ENCODE measurements at regions not wholly inside any gene's neighbourhood (a gene's known extent, or its start where the extent isn't known, plus 50 kb on each side); places are given as distances from the start of the nearest gene placed in this dataset.

DNA sequence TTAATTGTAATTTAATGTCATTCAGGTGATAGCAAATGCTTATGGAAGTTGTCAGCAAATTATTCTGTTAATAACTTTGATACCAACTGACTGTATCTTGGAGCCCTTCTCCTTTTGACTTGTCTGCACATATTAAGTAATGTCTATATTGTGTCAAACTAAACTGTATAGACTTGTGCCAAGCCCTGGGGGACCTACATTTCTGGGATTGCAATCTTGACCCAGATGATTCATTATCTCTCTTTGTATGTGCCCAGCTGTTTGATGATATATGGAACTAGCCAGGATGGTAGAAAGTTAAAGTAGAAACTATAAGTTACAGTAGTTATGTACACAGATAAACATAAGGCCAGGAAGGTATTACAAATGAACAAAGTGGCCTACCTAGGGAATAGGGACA, 402.8 kb upstream of the RARB start:
- TF ChIP-seq, protein P1, sequence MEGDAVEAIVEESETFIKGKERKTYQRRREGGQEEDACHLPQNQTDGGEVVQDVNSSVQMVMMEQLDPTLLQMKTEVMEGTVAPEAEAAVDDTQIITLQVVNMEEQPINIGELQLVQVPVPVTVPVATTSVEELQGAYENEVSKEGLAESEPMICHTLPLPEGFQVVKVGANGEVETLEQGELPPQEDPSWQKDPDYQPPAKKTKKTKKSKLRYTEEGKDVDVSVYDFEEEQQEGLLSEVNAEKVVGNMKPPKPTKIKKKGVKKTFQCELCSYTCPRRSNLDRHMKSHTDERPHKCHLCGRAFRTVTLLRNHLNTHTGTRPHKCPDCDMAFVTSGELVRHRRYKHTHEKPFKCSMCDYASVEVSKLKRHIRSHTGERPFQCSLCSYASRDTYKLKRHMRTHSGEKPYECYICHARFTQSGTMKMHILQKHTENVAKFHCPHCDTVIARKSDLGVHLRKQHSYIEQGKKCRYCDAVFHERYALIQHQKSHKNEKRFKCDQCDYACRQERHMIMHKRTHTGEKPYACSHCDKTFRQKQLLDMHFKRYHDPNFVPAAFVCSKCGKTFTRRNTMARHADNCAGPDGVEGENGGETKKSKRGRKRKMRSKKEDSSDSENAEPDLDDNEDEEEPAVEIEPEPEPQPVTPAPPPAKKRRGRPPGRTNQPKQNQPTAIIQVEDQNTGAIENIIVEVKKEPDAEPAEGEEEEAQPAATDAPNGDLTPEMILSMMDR (IDR thresholded peaks at IDR 0.05; ENCODE audit: low read length), result no peak
- no peak for TF ChIP-seq EZH2 (optimal IDR thresholded peaks at IDR 0.05; ENCODE audit: low read depth, low read length)
- TF ChIP-seq EZH2phosphoT487 (IDR thresholded peaks at IDR 0.05; ENCODE audit: low read length), result no peak
